Tibial nerve (tissue), 4 donors: ENCODE measurements at regions not wholly inside any gene's neighbourhood (a gene's known extent, or its start where the extent isn't known, plus 50 kb on each side); places are given as distances from the start of the nearest gene placed in this dataset.

Experiments used
- DNase-seq, 2 donors: peaks; one replicate each; pipeline ENCODE4 v3.0.0-alpha.2; 2019; ENCODE audit warnings: low spot score in 2 of 2
- H3K27ac ChIP-seq, 4 donors: fragments of 200-600 bp; sonication (generic) in 3 of 4; one replicate each; pipeline ENCODE4 v1.5.1; 2017 to 2019; ENCODE audit warnings: mild to moderate bottlenecking in 1 of 4
- H3K27me3 ChIP-seq, 2 donors: fragments of 200-600 bp; sonication (generic) in 1 of 2; one replicate each; pipeline versions ENCODE4 v1.5.1 to v1.6.0; 2017 to 2019
- H3K36me3 ChIP-seq, 3 donors: fragments of 200-600 bp; sonication (generic); one replicate each; pipeline ENCODE4 v1.5.1; 2018 to 2019
- H3K4me1 ChIP-seq, 4 donors: fragments of 200-600 bp; sonication (generic) in 3 of 4; one replicate each; pipeline ENCODE4 v1.5.1; 2017 to 2019
- H3K4me3 ChIP-seq, 4 donors: fragments of 200-600 bp; sonication (generic) in 3 of 4; one replicate each; pipeline ENCODE4 v1.5.1; 2017 to 2019; ENCODE audit warnings: mild to moderate bottlenecking in 1 of 4, moderate library complexity in 1 of 4
- H3K9me3 ChIP-seq, 4 donors: fragments of 200-600 bp; sonication (generic) in 3 of 4; one replicate each; pipeline ENCODE4 v1.5.1; 2017 to 2019
- CTCF ChIP-seq, 5 experiments: fragments of 200-600 bp in 3 of 5; fragments of 450-650 bp in 2 of 5; sonication (generic) in 3 of 5; IDR thresholded peaks; one replicate each; pipeline ENCODE4 v1.5.1; 2016 to 2019; ENCODE audit warnings: antibody characterized with exemption in 5 of 5, mild to moderate bottlenecking in 3 of 5, moderate library complexity in 2 of 5
- EP300 ChIP-seq, 2 donors: sonication (generic); formaldehyde crosslinking; IDR thresholded peaks; one replicate each; pipeline ENCODE4 v1.6.1; 2017; ENCODE audit warnings: antibody characterized with exemption in 2 of 2, mild to moderate bottlenecking in 1 of 2
- POLR2A ChIP-seq, 2 donors: fragments of 450-650 bp; IDR thresholded peaks; one replicate each; pipeline ENCODE4 v1.6.1; 2017; ENCODE audit warnings: antibody characterized with exemption in 2 of 2, mild to moderate bottlenecking in 2 of 2, moderate library complexity in 2 of 2
- WGBS, 2 donors: methylation state at CpG; one replicate each; pipeline ENCODE4 v1.1.5; 2018; 5-methylcytosine and 5-hydroxymethylcytosine counted together

GRCh38 chr10:20405050-20405449 is 492.1 kb downstream of the NEBL start:
- TF ChIP-seq EP300 (IDR thresholded peaks at IDR 0.05) (no peak), POLR2A (IDR thresholded peaks at IDR 0.05) (no peak), CTCF (IDR thresholded peaks at IDR 0.05) (no peak)
- no peak overlapping the region for H3K4me3 ChIP-seq
- H3K9me3 ChIP-seq: no peaks in the 10 kb centered on the region
- H3K27ac ChIP-seq: no peak overlapping the region
- 78 to 90% methylated on average over 2 of the region's 2 CpGs for WGBS, 2 donors
- no peak for DNase-seq
- H3K36me3 ChIP-seq: no peaks in the 10 kb centered on the region
- H3K4me1 ChIP-seq: no peaks in the 10 kb centered on the region
- no peaks in the 10 kb centered on the region for H3K27me3 ChIP-seq

GRCh38 chr10:20399772-20400171 is 497.3 kb downstream of the NEBL start:
- DNase-seq: no peak
- H3K4me1 ChIP-seq: no peaks in the 10 kb centered on the region
- H3K27ac ChIP-seq: no peak overlapping the region
- H3K27me3 ChIP-seq: no peaks in the 10 kb centered on the region
- WGBS, 2 donors: 79 to 90% methylated on average over 2 of the region's 2 CpGs
- no peaks in the 10 kb centered on the region for H3K36me3 ChIP-seq
- no peaks in the 10 kb centered on the region for H3K9me3 ChIP-seq
- TF ChIP-seq EP300 (IDR thresholded peaks at IDR 0.05): no peak
- TF ChIP-seq CTCF (IDR thresholded peaks at IDR 0.05): no peak
- no peak for TF ChIP-seq POLR2A (IDR thresholded peaks at IDR 0.05)
- no peak overlapping the region for H3K4me3 ChIP-seq

- WGBS, 2 donors: 72 to 83% methylated on average over 4 of the region's 4 CpGs
- TF ChIP-seq POLR2A (IDR thresholded peaks at IDR 0.05): no peak
- TF ChIP-seq EP300 (IDR thresholded peaks at IDR 0.05): no peak
- TF ChIP-seq CTCF (IDR thresholded peaks at IDR 0.05): no peak
- H3K36me3 ChIP-seq: no peaks in the 10 kb centered on the region
- no peaks in the 10 kb centered on the region for H3K27me3 ChIP-seq
- no peak overlapping the region for H3K27ac ChIP-seq
- no peak overlapping the region for H3K4me3 ChIP-seq
- DNase-seq: no peak
- H3K4me1 ChIP-seq: no peaks in the 10 kb centered on the region
- no peaks in the 10 kb centered on the region for H3K9me3 ChIP-seq
These were observed 500.4 kb downstream of the NEBL start for GRCh38 chr10:20396701-20397100.

- no peak overlapping the region for H3K4me3 ChIP-seq
- H3K36me3 ChIP-seq: no peaks in the 10 kb centered on the region
- no peaks in the 10 kb centered on the region for H3K4me1 ChIP-seq
- no peaks in the 10 kb centered on the region for H3K27me3 ChIP-seq
- no peak overlapping the region for H3K27ac ChIP-seq
- no peak for DNase-seq
- TF ChIP-seq EP300 (IDR thresholded peaks at IDR 0.05) (no peak), CTCF (IDR thresholded peaks at IDR 0.05) (no peak), POLR2A (IDR thresholded peaks at IDR 0.05) (no peak)
- H3K9me3 ChIP-seq: no peaks in the 10 kb centered on the region
- WGBS, 2 donors: 80% methylated on average over 4 of the region's 4 CpGs
These were observed 500.9 kb downstream of the NEBL start for GRCh38 chr10:20396205-20396604.

- no peaks in the 10 kb centered on the region for H3K9me3 ChIP-seq
- H3K4me1 ChIP-seq: no peaks in the 10 kb centered on the region
- H3K36me3 ChIP-seq: no peaks in the 10 kb centered on the region
- no peak overlapping the region for H3K4me3 ChIP-seq
- 92 to 95% methylated on average over 3 of the region's 3 CpGs for WGBS, 2 donors
- no peak overlapping the region for H3K27ac ChIP-seq
- H3K27me3 ChIP-seq: no peaks in the 10 kb centered on the region
- TF ChIP-seq CTCF (IDR thresholded peaks at IDR 0.05): no peak
- no peak for TF ChIP-seq EP300 (IDR thresholded peaks at IDR 0.05)
- no peak for TF ChIP-seq POLR2A (IDR thresholded peaks at IDR 0.05)
- DNase-seq: no peak
These were observed 505.5 kb downstream of the NEBL start for GRCh38 chr10:20391629-20392028.
